ENCODE measurements at regions not wholly inside any gene's neighbourhood (a gene's known extent, or its start where the extent isn't known, plus 50 kb on each side); places are given as distances from the start of the nearest gene placed in this dataset.
"Not testable (repeated sequence)": the region's sequence is repeated elsewhere in the genome, so short reads cannot be mapped to it uniquely, and the experiment has no call there.

DNA sequence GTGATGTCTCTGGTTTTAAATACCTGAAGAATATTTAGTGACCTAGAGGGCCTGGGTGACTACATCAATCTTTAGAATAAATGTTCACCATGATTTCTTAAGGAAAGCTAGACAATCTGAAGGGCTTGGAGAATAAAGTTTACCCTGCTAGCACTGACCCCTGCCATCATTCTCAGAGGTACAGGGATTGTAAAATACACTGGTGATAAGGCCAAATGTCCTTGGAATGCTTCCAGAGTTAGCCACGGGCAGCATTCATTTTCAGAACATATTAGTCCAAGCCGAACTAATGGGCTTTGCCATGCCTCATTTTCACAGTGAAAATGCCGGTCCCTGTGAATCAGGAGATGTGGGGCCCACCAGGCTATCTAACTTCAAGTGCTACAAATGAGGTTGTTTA lies 1381.7 kb upstream of the SEL1L start:
- no peak overlapping the region for H3K27ac ChIP-seq
- H3K9me3 ChIP-seq, result no peaks in the 10 kb centered on the region
- no peak for DNase-seq
- no peak for ATAC-seq (ENCODE audit: low FRiP score in 2 of 2)
- H3K4me3 ChIP-seq, result no peak overlapping the region
- TF ChIP-seq POLR2AphosphoS5 (IDR thresholded peaks at IDR 0.05), result no peak
- TF ChIP-seq, protein P1, sequence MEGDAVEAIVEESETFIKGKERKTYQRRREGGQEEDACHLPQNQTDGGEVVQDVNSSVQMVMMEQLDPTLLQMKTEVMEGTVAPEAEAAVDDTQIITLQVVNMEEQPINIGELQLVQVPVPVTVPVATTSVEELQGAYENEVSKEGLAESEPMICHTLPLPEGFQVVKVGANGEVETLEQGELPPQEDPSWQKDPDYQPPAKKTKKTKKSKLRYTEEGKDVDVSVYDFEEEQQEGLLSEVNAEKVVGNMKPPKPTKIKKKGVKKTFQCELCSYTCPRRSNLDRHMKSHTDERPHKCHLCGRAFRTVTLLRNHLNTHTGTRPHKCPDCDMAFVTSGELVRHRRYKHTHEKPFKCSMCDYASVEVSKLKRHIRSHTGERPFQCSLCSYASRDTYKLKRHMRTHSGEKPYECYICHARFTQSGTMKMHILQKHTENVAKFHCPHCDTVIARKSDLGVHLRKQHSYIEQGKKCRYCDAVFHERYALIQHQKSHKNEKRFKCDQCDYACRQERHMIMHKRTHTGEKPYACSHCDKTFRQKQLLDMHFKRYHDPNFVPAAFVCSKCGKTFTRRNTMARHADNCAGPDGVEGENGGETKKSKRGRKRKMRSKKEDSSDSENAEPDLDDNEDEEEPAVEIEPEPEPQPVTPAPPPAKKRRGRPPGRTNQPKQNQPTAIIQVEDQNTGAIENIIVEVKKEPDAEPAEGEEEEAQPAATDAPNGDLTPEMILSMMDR (IDR thresholded peaks at IDR 0.05), result no peak
- WGBS, 2 donors, result 70 to 83% methylated on average over 3 of the region's 3 CpGs
- no peaks in the 10 kb centered on the region for H3K27me3 ChIP-seq
- H3K36me3 ChIP-seq, result no peaks in the 10 kb centered on the region
- no peaks in the 10 kb centered on the region for H3K4me1 ChIP-seq

DNA sequence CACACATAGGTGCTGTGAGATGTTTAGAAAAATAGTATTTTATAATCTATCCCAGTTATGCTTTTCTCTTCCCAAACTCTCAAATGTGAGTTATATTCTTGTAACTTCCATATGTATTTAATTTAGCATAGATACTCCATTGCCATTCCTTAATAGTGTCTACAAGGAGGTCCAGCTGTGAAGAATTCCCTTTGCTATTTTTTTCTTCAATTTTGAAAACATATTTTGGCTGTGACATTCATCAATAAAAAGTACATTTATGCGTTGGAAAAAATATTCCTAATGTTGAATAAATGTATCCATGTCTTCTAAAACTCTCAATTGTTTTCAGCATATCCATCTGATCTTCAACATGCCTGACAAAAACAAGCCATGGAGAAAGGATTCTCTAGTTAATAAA lies 1402.0 kb upstream of the SEL1L start:
- Histone ChIP-seq H3K9me3 (no peaks in the 10 kb centered on the region), H3K27me3 (no peaks in the 10 kb centered on the region), H3K27ac (no peak overlapping the region), H3K4me1 (no peaks in the 10 kb centered on the region), H3K36me3 (no peaks in the 10 kb centered on the region), H3K4me3 (no peak overlapping the region)
- ATAC-seq (ENCODE audit: low FRiP score in 2 of 2) (no peak), DNase-seq (no peak)
- TF ChIP-seq POLR2AphosphoS5 (IDR thresholded peaks at IDR 0.05) (no peak), POLR2A (IDR thresholded peaks at IDR 0.05) (no peak), EP300 (IDR thresholded peaks at IDR 0.05) (no peak)
- TF ChIP-seq, protein P1 (IDR thresholded peaks at IDR 0.05), result no peak
- WGBS, 2 donors, result 86 to 89% methylated on average over 1 of the region's 1 CpG

DNA sequence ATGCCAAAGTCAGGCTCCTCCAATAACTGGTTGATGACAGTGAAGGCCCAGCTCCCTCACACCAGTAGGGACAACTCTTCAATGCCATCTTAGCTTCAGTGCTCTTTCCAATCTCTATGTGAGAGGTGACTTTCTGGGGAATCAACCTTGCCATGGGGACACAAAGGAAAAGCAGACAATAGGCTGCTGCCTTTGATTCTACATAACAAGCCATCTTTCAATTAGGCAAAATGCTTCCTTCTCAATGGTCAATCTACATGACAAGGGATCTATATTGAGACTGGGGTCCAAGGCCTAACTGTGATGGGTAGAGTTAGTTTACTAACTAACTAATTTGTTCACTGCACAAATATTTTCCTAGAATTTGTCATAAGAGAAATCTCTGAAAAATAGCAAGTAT lies 1417.5 kb upstream of the SEL1L start:
- no peaks in the 10 kb centered on the region for H3K4me1 ChIP-seq
- H3K27me3 ChIP-seq, result no peaks in the 10 kb centered on the region
- ATAC-seq (ENCODE audit: low FRiP score in 2 of 2), result no peak
- no peak for DNase-seq
- H3K4me3 ChIP-seq, result no peak overlapping the region
- no peaks in the 10 kb centered on the region for H3K36me3 ChIP-seq
- H3K9me3 ChIP-seq, result no peaks in the 10 kb centered on the region
- no peak for TF ChIP-seq POLR2AphosphoS5 (IDR thresholded peaks at IDR 0.05)
- H3K27ac ChIP-seq, result no peak overlapping the region

DNA sequence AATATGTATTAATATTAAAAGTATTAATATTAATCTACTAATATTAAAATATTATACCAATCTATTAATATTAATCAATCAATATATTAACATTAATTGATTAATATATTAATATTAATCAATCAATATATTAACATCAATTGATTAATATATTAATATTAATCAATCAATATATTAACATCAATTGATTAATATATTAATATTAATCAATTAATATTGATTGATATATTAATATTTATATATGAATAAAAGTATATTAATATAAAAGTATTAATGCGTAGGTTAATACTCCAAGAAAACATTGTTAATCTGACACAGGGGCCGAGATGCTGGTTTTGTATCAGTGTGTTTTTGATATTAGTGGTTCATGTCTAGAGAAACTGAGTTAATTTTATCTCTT lies 1430.1 kb upstream of the SEL1L start:
- no peaks in the 10 kb centered on the region for H3K36me3 ChIP-seq
- 90 to 91% methylated on average over 2 of the region's 2 CpGs for WGBS, 2 donors
- DNase-seq, result no peak
- TF ChIP-seq EP300 (IDR thresholded peaks at IDR 0.05) (no peak), POLR2AphosphoS5 (IDR thresholded peaks at IDR 0.05) (no peak), POLR2A (IDR thresholded peaks at IDR 0.05) (no peak)
- TF ChIP-seq, protein P1 (IDR thresholded peaks at IDR 0.05), result no peak
- H3K4me3 ChIP-seq, result no peak overlapping the region
- no peaks in the 10 kb centered on the region for H3K9me3 ChIP-seq
- H3K27me3 ChIP-seq, result no peaks in the 10 kb centered on the region
- no peak for ATAC-seq (ENCODE audit: low FRiP score in 2 of 2)
- H3K27ac ChIP-seq, result no peak overlapping the region
- H3K4me1 ChIP-seq, result no peaks in the 10 kb centered on the region

DNA sequence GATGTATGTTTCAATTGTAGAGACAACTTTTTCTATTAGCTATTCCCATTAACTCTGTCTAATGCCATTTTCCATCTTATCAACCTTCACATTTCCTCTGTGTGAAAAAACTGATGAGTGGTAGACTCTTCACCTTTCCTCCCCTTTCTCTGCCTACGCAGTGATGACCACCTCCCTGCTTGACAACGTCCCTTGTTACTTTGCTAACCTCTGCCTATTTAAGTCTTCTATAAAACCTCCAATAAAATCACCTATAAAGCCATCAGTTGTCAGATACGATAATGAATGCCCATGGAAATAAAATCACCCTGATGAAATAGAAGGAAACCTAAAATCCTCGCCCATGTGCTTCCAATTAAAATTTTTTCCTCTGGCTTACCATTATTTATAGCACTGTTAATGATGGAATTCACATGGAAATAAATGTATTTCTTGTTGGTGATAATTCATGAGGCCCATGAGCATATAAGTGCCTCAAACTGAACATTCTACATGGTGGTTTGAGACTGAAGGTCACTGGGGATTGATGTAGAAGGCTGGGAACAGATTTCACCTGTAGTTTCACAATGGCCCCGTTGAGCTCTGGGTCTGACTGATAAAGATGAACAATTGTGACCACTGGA lies 1454.0 kb upstream of the SEL1L start:
- Histone ChIP-seq H3K4me3 (no peak overlapping the region), H3K9me3 (no peaks in the 10 kb centered on the region), H3K4me1 (no peaks in the 10 kb centered on the region), H3K36me3 (no peaks in the 10 kb centered on the region), H3K27me3 (no peaks in the 10 kb centered on the region), H3K27ac (no peak overlapping the region)
- ATAC-seq (ENCODE audit: low FRiP score in 2 of 2), result no peak
- TF ChIP-seq POLR2A (IDR thresholded peaks at IDR 0.05), result no peak
- no peak for TF ChIP-seq POLR2AphosphoS5 (IDR thresholded peaks at IDR 0.05)
- no peak for TF ChIP-seq EP300 (IDR thresholded peaks at IDR 0.05)
- TF ChIP-seq, protein P1 (IDR thresholded peaks at IDR 0.05), result no peak
- WGBS, 2 donors, result 62 to 73% methylated on average over 5 of the region's 5 CpGs
- no peak for DNase-seq

DNA sequence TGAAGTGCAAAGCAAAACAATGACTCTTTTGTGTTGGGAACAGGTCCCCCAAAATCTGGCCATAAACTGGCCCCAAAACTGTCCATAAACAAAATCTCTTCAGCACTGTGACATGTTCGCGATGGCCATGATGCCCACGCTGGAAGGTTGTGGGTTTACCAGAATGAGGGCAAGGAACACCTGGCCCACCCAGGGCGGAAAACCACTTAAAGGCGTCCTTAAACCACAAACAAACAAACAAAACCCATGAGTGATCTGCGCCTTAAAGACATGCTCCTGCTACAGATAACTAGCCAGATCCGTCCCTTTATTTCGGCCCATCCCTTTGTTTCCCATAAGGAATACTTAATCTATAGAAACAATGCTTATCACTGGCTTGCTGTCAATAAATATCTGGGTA lies 1460.9 kb upstream of the SEL1L start:
- H3K9me3 ChIP-seq; H3K27me3 ChIP-seq; H3K27ac ChIP-seq; H3K36me3 ChIP-seq; DNase-seq; ATAC-seq (ENCODE audit: low FRiP score in 2 of 2); H3K4me1 ChIP-seq; H3K4me3 ChIP-seq: not testable (repeated sequence)
- WGBS, 2 donors, result 84 to 93% methylated on average over 8 of the region's 8 CpGs

All from upper lobe of left lung (tissue), 6 donors.